ENCODE measurements at regions not wholly inside any gene's neighbourhood (a gene's known extent, or its start where the extent isn't known, plus 50 kb on each side); places are given as distances from the start of the nearest gene placed in this dataset.

DNA sequence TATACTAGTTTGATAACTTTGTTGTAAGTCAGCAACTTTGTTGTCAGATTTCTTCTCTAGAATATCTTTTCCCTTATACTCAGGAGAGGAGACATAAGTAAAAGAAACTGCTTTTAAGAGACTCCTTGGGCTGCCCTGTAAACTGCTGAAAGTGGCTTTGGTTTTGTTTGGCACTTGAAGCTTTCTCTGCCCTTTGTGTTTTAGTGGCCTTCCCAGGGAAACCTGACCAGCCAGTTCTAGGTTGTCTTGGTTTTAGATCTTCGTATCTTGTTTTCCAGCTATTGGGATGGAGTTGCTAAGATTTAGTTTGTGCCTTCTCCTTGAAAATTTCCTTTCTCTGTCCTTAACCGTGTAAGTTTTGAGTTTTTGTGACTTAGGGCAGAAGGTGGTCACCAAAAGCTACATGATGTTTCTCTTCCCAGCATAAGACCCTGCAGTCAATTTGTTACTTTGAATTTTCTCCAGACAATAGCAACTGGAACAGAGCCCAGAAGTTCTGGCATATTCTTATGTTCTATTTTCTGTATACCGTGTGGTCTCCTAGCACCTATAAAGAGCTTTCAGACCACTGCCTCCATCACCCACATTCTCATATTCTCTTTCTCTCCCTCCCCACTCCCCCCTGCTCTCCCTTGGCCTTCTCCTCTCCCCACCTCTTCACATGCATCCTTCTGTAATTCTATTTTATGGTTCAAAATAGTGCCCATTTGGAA, 81.1 kb downstream of the BOLA3 start:
- TF ChIP-seq CTCF (IDR thresholded peaks at IDR 0.05; ENCODE audit: poor library complexity) (no peak), EZH2 (IDR thresholded peaks at IDR 0.05; ENCODE audit: borderline replicate concordance) (no peak), EZH2phosphoT487 (IDR thresholded peaks at IDR 0.05; ENCODE audit: low read depth, severe bottlenecking, unreplicated experiment) (no peak)

All from hepatocyte (in vitro differentiated cells).